ENCODE measurements at regions not wholly inside any gene's neighbourhood (a gene's known extent, or its start where the extent isn't known, plus 50 kb on each side); places are given as distances from the start of the nearest gene placed in this dataset.

DNA sequence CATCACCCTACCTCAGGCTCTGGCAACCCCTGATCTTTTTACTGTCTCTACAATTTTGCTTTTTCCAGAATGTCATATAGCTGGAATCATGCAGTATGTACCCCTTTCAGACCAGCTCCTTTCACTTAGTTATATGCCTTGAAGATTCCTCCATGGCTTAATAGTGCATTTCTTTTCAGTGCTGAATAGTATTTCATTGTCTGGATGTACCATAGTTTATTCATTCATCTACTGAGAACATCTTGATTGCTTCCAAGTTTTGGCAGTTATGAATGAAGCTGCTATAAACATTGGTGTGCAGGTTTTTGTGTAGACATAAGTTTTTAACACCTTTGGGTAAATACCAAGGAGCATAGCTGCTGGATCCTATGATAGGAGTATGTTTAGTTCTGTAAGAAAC lies 50.8 kb upstream of the ANP32A start:
- Histone ChIP-seq H3K18ac (ENCODE audit: low read length) (no peak overlapping the region), H2AFZ (ENCODE audit: low read length) (no peak overlapping the region), H2AK5ac (ENCODE audit: low read depth, low read length) (no peak overlapping the region), H2BK12ac (ENCODE audit: low read length) (no peak overlapping the region), H3K4ac (ENCODE audit: low read length) (no peak overlapping the region), H3K4me2 (ENCODE audit: insufficient read depth, low read length, poor library complexity, severe bottlenecking) (no peak overlapping the region), H4K8ac (ENCODE audit: low read depth, low read length) (no peak overlapping the region), H3K27ac (replicated peaks; ENCODE audit: low read length) (no peak overlapping the region), H3K27me3 (ENCODE audit: control insufficient read depth in 3 of 3, insufficient read depth in 3 of 3, low read depth in 1 of 3, low read length in 3 of 3) (peaks cover 0 to 24% (median 0%) of the 10 kb centered on the region in 3 experiments), H2BK120ac (ENCODE audit: low read depth, low read length) (no peak overlapping the region), H2BK5ac (ENCODE audit: low read length) (no peak overlapping the region), H3K36me3 (replicated peaks in 1 of 2; ENCODE audit: control insufficient read depth in 2 of 2, insufficient read depth in 2 of 2, low read length in 2 of 2) (no peaks in the 10 kb centered on the region), H3K23ac (ENCODE audit: low read depth, low read length, poor library complexity) (no peak overlapping the region), H3K4me3 (ENCODE audit: low read length in 2 of 2) (no peak overlapping the region), H2BK15ac (ENCODE audit: low read length) (no peak overlapping the region), H3K9me3 (replicated peaks in 1 of 2; ENCODE audit: control insufficient read depth in 2 of 2, insufficient read depth in 1 of 2, low read depth in 1 of 2, low read length in 2 of 2) (no peaks in the 10 kb centered on the region), H4K91ac (ENCODE audit: low read depth, low read length, poor library complexity) (no peak overlapping the region), H3K79me1 (ENCODE audit: low read depth, low read length) (no peaks in the 10 kb centered on the region), H3K14ac (ENCODE audit: low read length) (no peak overlapping the region), H3K9ac (ENCODE audit: low read depth, low read length, poor library complexity) (no peak overlapping the region), H3K4me1 (ENCODE audit: control insufficient read depth in 2 of 2, insufficient read depth in 1 of 2, low read depth in 1 of 2, low read length in 2 of 2) (peaks cover 3 to 4% of the 10 kb centered on the region in 2 donors)
- no peak for DNase-seq (ENCODE audit: low spot score)

GRCh38 chr15:68874788-68875187 lies 54.1 kb upstream of the ANP32A start:
- no peak overlapping the region for H3K14ac ChIP-seq (ENCODE audit: low read length)
- no peaks in the 10 kb centered on the region for H3K9me3 ChIP-seq (replicated peaks in 1 of 2; ENCODE audit: control insufficient read depth in 2 of 2, insufficient read depth in 1 of 2, low read depth in 1 of 2, low read length in 2 of 2)

DNA sequence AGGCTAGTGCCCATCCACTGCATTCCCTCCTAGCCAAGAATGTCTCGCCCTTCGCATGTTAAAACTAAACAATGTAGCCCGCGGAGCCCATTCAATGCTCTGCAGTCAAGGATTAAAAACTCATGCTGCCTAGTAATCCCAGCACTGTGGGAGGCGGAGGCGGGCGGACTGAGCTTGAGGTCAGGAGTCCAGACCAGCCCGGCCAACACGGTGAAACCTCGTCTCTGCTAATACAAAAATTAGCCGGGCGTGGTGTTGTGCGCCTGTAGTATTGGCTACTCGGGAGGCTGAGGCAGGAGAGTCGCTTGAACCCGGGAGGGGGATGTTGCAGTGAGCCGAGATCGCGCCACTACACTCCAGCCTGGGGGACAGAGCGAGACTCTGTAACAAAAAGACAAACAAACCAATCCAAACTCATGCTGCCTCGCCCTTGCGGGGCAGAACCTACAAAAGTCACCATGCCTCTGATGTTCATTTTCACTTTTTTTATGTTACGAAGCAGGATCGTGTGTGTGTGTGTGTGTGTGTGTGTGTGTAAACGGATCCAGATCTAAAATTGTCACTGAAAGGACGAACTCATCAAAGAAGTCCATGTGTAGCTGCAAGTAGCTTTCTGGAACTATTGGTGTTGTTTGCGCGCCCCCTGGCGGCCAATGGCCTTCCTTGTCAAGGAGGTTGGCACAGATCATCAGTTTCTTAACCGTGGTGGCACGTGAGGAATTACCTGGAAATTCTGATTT lies 54.8 kb upstream of the SPESP1 start:
- WGBS, 2 donors (ENCODE audit: extremely low coverage in 2 of 2, insufficient read length in 2 of 2, insufficient replicate concordance in 1 of 2): no CpG with 5 or more reads among the region's 31 CpGs
- Histone ChIP-seq H2BK15ac (ENCODE audit: low read length) (no peak overlapping the region), H2BK12ac (ENCODE audit: low read length) (no peak overlapping the region), H2AK5ac (ENCODE audit: low read depth, low read length) (no peak overlapping the region), H3K9ac (ENCODE audit: low read depth, low read length, poor library complexity) (peak overlapping the region; percentile 24), H3K27me3 (ENCODE audit: control insufficient read depth in 3 of 3, insufficient read depth in 3 of 3, low read depth in 1 of 3, low read length in 3 of 3) (peaks cover 0 to 36% (median 0%) of the 10 kb centered on the region in 3 experiments), H3K23ac (ENCODE audit: low read depth, low read length, poor library complexity) (no peak overlapping the region), H3K27ac (replicated peaks; ENCODE audit: low read length) (no peak overlapping the region), H3K18ac (ENCODE audit: low read length) (no peak overlapping the region), H3K4me3 (ENCODE audit: low read length in 2 of 2) (peak overlapping the region; percentile 44 to 72), H3K36me3 (replicated peaks in 1 of 2; ENCODE audit: control insufficient read depth in 2 of 2, insufficient read depth in 2 of 2, low read length in 2 of 2) (no peaks in the 10 kb centered on the region), H2BK120ac (ENCODE audit: low read depth, low read length) (no peak overlapping the region), H2AFZ (ENCODE audit: low read length) (peak overlapping the region; percentile 92), H4K8ac (ENCODE audit: low read depth, low read length) (no peak overlapping the region), H4K91ac (ENCODE audit: low read depth, low read length, poor library complexity) (no peak overlapping the region), H3K9me3 (replicated peaks in 1 of 2; ENCODE audit: control insufficient read depth in 2 of 2, insufficient read depth in 1 of 2, low read depth in 1 of 2, low read length in 2 of 2) (no peaks in the 10 kb centered on the region), H3K79me1 (ENCODE audit: low read depth, low read length) (no peaks in the 10 kb centered on the region), H3K4ac (ENCODE audit: low read length) (no peak overlapping the region), H2BK5ac (ENCODE audit: low read length) (no peak overlapping the region), H3K4me2 (ENCODE audit: insufficient read depth, low read length, poor library complexity, severe bottlenecking) (peak overlapping the region; percentile 56), H3K4me1 (ENCODE audit: control insufficient read depth in 2 of 2, insufficient read depth in 1 of 2, low read depth in 1 of 2, low read length in 2 of 2) (peaks cover 3 to 4% of the 10 kb centered on the region in 2 donors), H3K14ac (ENCODE audit: low read length) (no peak overlapping the region)
- DNase-seq (ENCODE audit: low spot score): peak; percentile 92

More at GRCh38 chr15:68874788-68875187, 54.1 kb upstream of the ANP32A start:
- Histone ChIP-seq H2BK5ac (ENCODE audit: low read length) (no peak overlapping the region), H2AFZ (ENCODE audit: low read length) (no peak overlapping the region), H4K8ac (ENCODE audit: low read depth, low read length) (no peak overlapping the region), H3K9ac (ENCODE audit: low read depth, low read length, poor library complexity) (no peak overlapping the region), H2AK5ac (ENCODE audit: low read depth, low read length) (no peak overlapping the region), H3K36me3 (replicated peaks in 1 of 2; ENCODE audit: control insufficient read depth in 2 of 2, insufficient read depth in 2 of 2, low read length in 2 of 2) (no peaks in the 10 kb centered on the region), H3K23ac (ENCODE audit: low read depth, low read length, poor library complexity) (no peak overlapping the region), H3K4me3 (ENCODE audit: low read length in 2 of 2) (no peak overlapping the region), H3K4ac (ENCODE audit: low read length) (no peak overlapping the region), H3K27ac (replicated peaks; ENCODE audit: low read length) (no peak overlapping the region), H2BK15ac (ENCODE audit: low read length) (no peak overlapping the region), H3K79me1 (ENCODE audit: low read depth, low read length) (no peaks in the 10 kb centered on the region), H2BK120ac (ENCODE audit: low read depth, low read length) (no peak overlapping the region), H3K4me2 (ENCODE audit: insufficient read depth, low read length, poor library complexity, severe bottlenecking) (no peak overlapping the region), H3K27me3 (ENCODE audit: control insufficient read depth in 3 of 3, insufficient read depth in 3 of 3, low read depth in 1 of 3, low read length in 3 of 3) (peaks cover 0 to 38% (median 0%) of the 10 kb centered on the region in 3 experiments), H4K91ac (ENCODE audit: low read depth, low read length, poor library complexity) (no peak overlapping the region), H2BK12ac (ENCODE audit: low read length) (no peak overlapping the region), H3K4me1 (ENCODE audit: control insufficient read depth in 2 of 2, insufficient read depth in 1 of 2, low read depth in 1 of 2, low read length in 2 of 2) (peaks cover 3 to 4% of the 10 kb centered on the region in 2 donors), H3K18ac (ENCODE audit: low read length) (no peak overlapping the region)
- no peak for DNase-seq (ENCODE audit: low spot score)
- no CpG with 5 or more reads among the region's 7 CpGs for WGBS, 2 donors (ENCODE audit: extremely low coverage in 2 of 2, insufficient read length in 2 of 2, insufficient replicate concordance in 1 of 2)

DNA sequence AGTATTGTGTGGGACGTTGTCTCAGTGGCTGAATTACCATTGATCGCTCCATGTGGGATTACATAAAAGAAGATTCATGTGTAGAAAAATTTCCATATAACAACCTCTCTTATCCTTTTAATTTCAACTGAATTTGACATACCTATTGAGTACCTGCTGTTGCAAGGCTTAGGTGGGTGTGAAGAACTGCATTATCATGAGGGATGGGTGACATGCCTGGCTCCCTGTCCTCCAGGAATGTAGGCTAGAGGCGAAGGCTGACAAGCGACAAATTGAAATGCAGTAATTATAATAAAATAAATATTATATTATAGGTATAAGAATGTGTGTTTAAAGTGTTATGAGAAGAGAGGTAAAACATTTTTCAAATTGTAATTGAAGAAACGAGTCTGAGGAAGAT lies 52.7 kb upstream of the SPESP1 start:
- Histone ChIP-seq H3K27me3 (ENCODE audit: control insufficient read depth in 3 of 3, insufficient read depth in 3 of 3, low read depth in 1 of 3, low read length in 3 of 3) (peaks cover 0 to 41% (median 0%) of the 10 kb centered on the region in 3 experiments), H3K36me3 (replicated peaks in 1 of 2; ENCODE audit: control insufficient read depth in 2 of 2, insufficient read depth in 2 of 2, low read length in 2 of 2) (no peaks in the 10 kb centered on the region), H2BK5ac (ENCODE audit: low read length) (no peak overlapping the region)

More for the DNA sequence above, 52.7 kb upstream of the SPESP1 start:
- Histone ChIP-seq H4K91ac (ENCODE audit: low read depth, low read length, poor library complexity) (no peak overlapping the region), H3K18ac (ENCODE audit: low read length) (no peak overlapping the region), H3K4me3 (ENCODE audit: low read length in 2 of 2) (no peak overlapping the region), H2BK12ac (ENCODE audit: low read length) (no peak overlapping the region), H2AK5ac (ENCODE audit: low read depth, low read length) (no peak overlapping the region), H3K9ac (ENCODE audit: low read depth, low read length, poor library complexity) (no peak overlapping the region), H3K4me1 (ENCODE audit: control insufficient read depth in 2 of 2, insufficient read depth in 1 of 2, low read depth in 1 of 2, low read length in 2 of 2) (peaks cover 3 to 4% of the 10 kb centered on the region in 2 donors), H3K27ac (replicated peaks; ENCODE audit: low read length) (no peak overlapping the region), H2BK15ac (ENCODE audit: low read length) (no peak overlapping the region), H3K4ac (ENCODE audit: low read length) (no peak overlapping the region), H3K14ac (ENCODE audit: low read length) (no peak overlapping the region), H3K4me2 (ENCODE audit: insufficient read depth, low read length, poor library complexity, severe bottlenecking) (no peak overlapping the region), H2BK120ac (ENCODE audit: low read depth, low read length) (no peak overlapping the region), H4K8ac (ENCODE audit: low read depth, low read length) (no peak overlapping the region), H2AFZ (ENCODE audit: low read length) (no peak overlapping the region), H3K9me3 (replicated peaks in 1 of 2; ENCODE audit: control insufficient read depth in 2 of 2, insufficient read depth in 1 of 2, low read depth in 1 of 2, low read length in 2 of 2) (no peaks in the 10 kb centered on the region), H3K79me1 (ENCODE audit: low read depth, low read length) (no peaks in the 10 kb centered on the region), H3K23ac (ENCODE audit: low read depth, low read length, poor library complexity) (no peak overlapping the region)
- no peak for DNase-seq (ENCODE audit: low spot score)
- 100% methylated on average over 1 of the region's 5 CpGs for WGBS, 2 donors (ENCODE audit: extremely low coverage in 2 of 2, insufficient read length in 2 of 2, insufficient replicate concordance in 1 of 2)

All from neuronal stem cell (in vitro differentiated cells).